ENCODE measurements at regions not wholly inside any gene's neighbourhood (a gene's known extent, or its start where the extent isn't known, plus 50 kb on each side); places are given as distances from the start of the nearest gene placed in this dataset.

- DNase-seq (ENCODE audit: low spot score) = no peak
- in situ Hi-C loops (cut with MboI; ENCODE audit: low pct_unique_long_range_greater_than_20kb, low sequenced_read_pairs, unreplicated experiment) = no loop called here
- TF ChIP-seq, protein P1, sequence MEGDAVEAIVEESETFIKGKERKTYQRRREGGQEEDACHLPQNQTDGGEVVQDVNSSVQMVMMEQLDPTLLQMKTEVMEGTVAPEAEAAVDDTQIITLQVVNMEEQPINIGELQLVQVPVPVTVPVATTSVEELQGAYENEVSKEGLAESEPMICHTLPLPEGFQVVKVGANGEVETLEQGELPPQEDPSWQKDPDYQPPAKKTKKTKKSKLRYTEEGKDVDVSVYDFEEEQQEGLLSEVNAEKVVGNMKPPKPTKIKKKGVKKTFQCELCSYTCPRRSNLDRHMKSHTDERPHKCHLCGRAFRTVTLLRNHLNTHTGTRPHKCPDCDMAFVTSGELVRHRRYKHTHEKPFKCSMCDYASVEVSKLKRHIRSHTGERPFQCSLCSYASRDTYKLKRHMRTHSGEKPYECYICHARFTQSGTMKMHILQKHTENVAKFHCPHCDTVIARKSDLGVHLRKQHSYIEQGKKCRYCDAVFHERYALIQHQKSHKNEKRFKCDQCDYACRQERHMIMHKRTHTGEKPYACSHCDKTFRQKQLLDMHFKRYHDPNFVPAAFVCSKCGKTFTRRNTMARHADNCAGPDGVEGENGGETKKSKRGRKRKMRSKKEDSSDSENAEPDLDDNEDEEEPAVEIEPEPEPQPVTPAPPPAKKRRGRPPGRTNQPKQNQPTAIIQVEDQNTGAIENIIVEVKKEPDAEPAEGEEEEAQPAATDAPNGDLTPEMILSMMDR (IDR thresholded peaks at IDR 0.05; ENCODE audit: extremely low read depth, insufficient read depth, missing control alignments) = no peak
Observed at GRCh38 chr5:164600274-164600673, 1094.9 kb downstream of the MAT2B start.

- in situ Hi-C loops (cut with MboI; ENCODE audit: low pct_unique_long_range_greater_than_20kb, low sequenced_read_pairs, unreplicated experiment) = no loop called here
- TF ChIP-seq, protein P1 (IDR thresholded peaks at IDR 0.05; ENCODE audit: extremely low read depth, insufficient read depth, missing control alignments) = no peak
- DNase-seq (ENCODE audit: low spot score) = no peak
Observed at GRCh38 chr5:164600929-164601535, 1095.6 kb downstream of the MAT2B start.

DNA sequence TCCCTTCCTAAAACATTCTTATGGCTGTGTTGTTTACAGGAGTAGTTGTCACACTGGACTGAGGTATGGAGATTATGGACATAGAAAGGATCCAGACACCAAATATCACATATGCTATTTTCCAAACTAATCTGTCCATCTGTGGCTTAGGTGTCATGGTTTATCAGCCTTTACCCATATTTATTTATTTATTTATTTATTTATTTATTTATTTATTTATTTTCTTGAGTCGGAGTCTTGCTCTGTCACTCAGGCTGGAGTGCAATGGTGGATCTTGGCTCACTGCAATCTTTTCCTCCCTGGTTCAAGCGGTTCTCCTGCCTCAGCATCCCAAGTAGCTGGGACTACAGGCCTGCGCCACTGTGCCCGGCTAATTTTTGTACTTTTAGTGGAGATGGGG, 1103.1 kb downstream of the MAT2B start:
- no peak for DNase-seq (ENCODE audit: low spot score)
- TF ChIP-seq, protein P1 (IDR thresholded peaks at IDR 0.05; ENCODE audit: extremely low read depth, insufficient read depth, missing control alignments) = no peak
- in situ Hi-C loops (cut with MboI; ENCODE audit: low pct_unique_long_range_greater_than_20kb, low sequenced_read_pairs, unreplicated experiment) = no loop called here

DNA sequence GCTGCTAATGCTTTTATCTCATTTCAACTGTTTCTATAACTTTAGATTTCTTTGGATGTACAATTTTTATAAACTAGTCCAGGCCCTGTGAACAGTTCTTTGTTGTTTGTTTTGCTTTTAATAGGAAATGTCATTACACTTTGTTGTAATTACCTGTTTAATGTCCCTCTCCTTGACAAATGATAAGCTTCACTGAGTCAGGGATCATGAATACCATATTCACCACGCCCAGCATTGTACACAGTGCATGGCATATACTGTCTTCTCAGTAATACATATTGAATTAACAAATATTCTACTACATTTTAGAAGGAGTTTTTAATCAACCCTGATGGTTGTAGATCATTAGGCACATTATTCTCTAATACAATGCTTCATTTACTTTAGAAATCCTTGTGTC, 1105.0 kb downstream of the MAT2B start:
- no peak for DNase-seq (ENCODE audit: low spot score)
- TF ChIP-seq, protein P1 (IDR thresholded peaks at IDR 0.05; ENCODE audit: extremely low read depth, insufficient read depth, missing control alignments) = no peak
- in situ Hi-C loops (cut with MboI; ENCODE audit: low pct_unique_long_range_greater_than_20kb, low sequenced_read_pairs, unreplicated experiment) = no loop called here

- TF ChIP-seq, protein P1 (IDR thresholded peaks at IDR 0.05; ENCODE audit: extremely low read depth, insufficient read depth, missing control alignments) = no peak
- in situ Hi-C loops (cut with MboI; ENCODE audit: low pct_unique_long_range_greater_than_20kb, low sequenced_read_pairs, unreplicated experiment) = no loop called here
- no peak for DNase-seq (ENCODE audit: low spot score)
Observed at GRCh38 chr5:164614707-164615106, 1109.3 kb downstream of the MAT2B start.

- no peak for DNase-seq (ENCODE audit: low spot score)
- TF ChIP-seq, protein P1 (IDR thresholded peaks at IDR 0.05; ENCODE audit: extremely low read depth, insufficient read depth, missing control alignments) = no peak
- in situ Hi-C loops (cut with MboI; ENCODE audit: low pct_unique_long_range_greater_than_20kb, low sequenced_read_pairs, unreplicated experiment) = no loop called here
Observed at GRCh38 chr5:164617290-164617689, 1111.9 kb downstream of the MAT2B start.
